Neural cell (in vitro differentiated cells): ENCODE measurements at regions not wholly inside any gene's neighbourhood (a gene's known extent, or its start where the extent isn't known, plus 50 kb on each side); places are given as distances from the start of the nearest gene placed in this dataset.

Experiments used
- H2AFZ ChIP-seq: fragments of 200-600, 300-800 bp; sonication (generic), shearing (Covaris generic); 2 replicates; pipeline ENCODE4 v1.6.0; 2014; ENCODE audit warnings: low read depth, mild to moderate bottlenecking, antibody characterized with exemption, low read length, moderate library complexity
- H3F3A ChIP-seq: fragments of 200-600 bp; shearing (Covaris generic); 2 replicates; pipeline ENCODE4 v1.6.1; 2016; ENCODE audit warnings: mild to moderate bottlenecking, moderate library complexity, mixed read lengths, antibody characterized with exemption, low read length; ENCODE audit not compliant: insufficient read depth, poor library complexity, severe bottlenecking
- H3K27ac ChIP-seq: fragments of 200-600, 300-800 bp; sonication (generic), shearing (Covaris generic); 2 replicates; pipeline ENCODE4 v1.5.1; 2014; ENCODE audit warnings: mild to moderate bottlenecking, low read length, moderate library complexity
- H3K27me3 ChIP-seq: fragments of 300-800, 200-600 bp; sonication (generic), shearing (Covaris generic); 2 replicates; pipeline ENCODE4 v1.6.0; 2014; ENCODE audit warnings: mild to moderate bottlenecking, low read depth, low read length, moderate library complexity; ENCODE audit not compliant: insufficient read depth
- H3K36me3 ChIP-seq: fragments of 300-800, 200-600 bp; sonication (generic), shearing (Covaris generic); 2 replicates; pipeline ENCODE4 v1.5.1; 2014; ENCODE audit warnings: mild to moderate bottlenecking, antibody characterized with exemption, low read length, moderate library complexity; ENCODE audit not compliant: insufficient read depth
- H3K4me2 ChIP-seq: fragments of 300-800, 200-600 bp; sonication (generic), shearing (Covaris generic); 2 replicates; pipeline ENCODE4 v1.6.0; 2014; ENCODE audit warnings: mild to moderate bottlenecking, low read length
- H3K4me3 ChIP-seq: fragments of 300-800, 200-600 bp; sonication (generic), shearing (Covaris generic); 2 replicates; pipeline ENCODE4 v1.5.1; 2014; ENCODE audit warnings: mild to moderate bottlenecking, low read length, moderate library complexity
- H3K79me2 ChIP-seq: fragments of 200-600 bp; shearing (Covaris generic); replicated peaks from 2 replicates; pipeline ENCODE4 v1.6.0; 2014; ENCODE audit warnings: mild to moderate bottlenecking, low read length, moderate library complexity; ENCODE audit not compliant: insufficient read depth
- H3K9ac ChIP-seq: fragments of 300-800, 200-600 bp; sonication (generic), shearing (Covaris generic); 2 replicates; pipeline ENCODE4 v1.6.1; 2016; ENCODE audit warnings: mild to moderate bottlenecking, low read length, mixed read lengths
- H3K9me2 ChIP-seq: fragments of 200-600 bp; shearing (Covaris generic); 2 replicates; pipeline ENCODE4 v1.6.1; 2016; ENCODE audit warnings: mild to moderate bottlenecking, low read length, mixed read lengths; ENCODE audit not compliant: insufficient read depth
- H3K9me3 ChIP-seq: fragments of 200-600, 300-800 bp; sonication (generic), shearing (Covaris generic); 2 replicates; pipeline ENCODE4 v1.6.1; 2016; ENCODE audit warnings: mild to moderate bottlenecking, mixed run types, low read length, moderate library complexity, mixed read lengths
- H4K20me1 ChIP-seq: fragments of 200-600 bp; shearing (Covaris generic); 2 replicates; pipeline ENCODE4 v1.6.1; 2016; ENCODE audit warnings: mild to moderate bottlenecking, mixed run types; ENCODE audit not compliant: insufficient read depth
- CTCF ChIP-seq: fragments of 450-650 bp; IDR thresholded peaks from 2 replicates; pipeline ENCODE4 v1.5.1; 2014; ENCODE audit warnings: antibody characterized with exemption, mild to moderate bottlenecking, moderate library complexity; ENCODE audit not compliant: poor library complexity, severe bottlenecking
- EP300 ChIP-seq: fragments of 450-650 bp; conservative IDR thresholded peaks from 2 replicates; pipeline ENCODE4 v1.6.1; 2014; ENCODE audit warnings: antibody characterized with exemption, mild to moderate bottlenecking, moderate library complexity; ENCODE audit not compliant: poor library complexity, severe bottlenecking
- EZH2 ChIP-seq: fragments of 200-600, 300-800 bp; shearing (Covaris generic), sonication (generic); IDR thresholded peaks from 2 replicates; pipeline ENCODE4 v1.6.1; 2014; ENCODE audit warnings: antibody characterized with exemption, low read length, borderline replicate concordance, mild to moderate bottlenecking; ENCODE audit not compliant: insufficient read depth, poor library complexity, severe bottlenecking
- MXI1 ChIP-seq: fragments of 450-650 bp; conservative IDR thresholded peaks from 2 replicates; pipeline ENCODE4 v1.6.1; 2014; ENCODE audit warnings: antibody characterized with exemption, mild to moderate bottlenecking; ENCODE audit not compliant: poor library complexity, severe bottlenecking
- POLR2AphosphoS5 ChIP-seq: IDR thresholded peaks from 2 replicates; pipeline ENCODE4 v1.6.1; 2012
- RAD21 ChIP-seq: fragments of 450-650 bp; conservative IDR thresholded peaks from 2 replicates; pipeline ENCODE4 v1.6.1; 2014; ENCODE audit warnings: antibody characterized with exemption, mild to moderate bottlenecking, moderate library complexity
- SMC3 ChIP-seq: fragments of 450-650 bp; conservative IDR thresholded peaks from 2 replicates; pipeline ENCODE4 v1.6.1; 2014; ENCODE audit warnings: antibody characterized with exemption, mild to moderate bottlenecking, moderate library complexity; ENCODE audit not compliant: poor library complexity
- TAF1 ChIP-seq: IDR thresholded peaks from 2 replicates; pipeline ENCODE4 v1.6.1; 2012; ENCODE audit warnings: low read depth
- TF ChIP-seq, protein P1 (sequence below): IDR thresholded peaks from 2 replicates; pipeline ENCODE4 v1.6.1; 2012; ENCODE audit warnings: borderline replicate concordance

GRCh38 chr5:38641003-38641402 lies 84.6 kb upstream of the LIFR start:
- Histone ChIP-seq H3K27ac (no peak overlapping the region), H2AFZ (no peak overlapping the region), H3F3A (no peaks in the 10 kb centered on the region), H3K9ac (no peak overlapping the region), H3K4me2 (no peak overlapping the region), H3K27me3 (no peaks in the 10 kb centered on the region), H3K79me2 (no peaks in the 10 kb centered on the region), H3K4me3 (no peak overlapping the region), H3K9me3 (no peaks in the 10 kb centered on the region), H3K9me2 (no peaks in the 10 kb centered on the region), H3K36me3 (no peaks in the 10 kb centered on the region), H4K20me1 (no peaks in the 10 kb centered on the region)
- no peak for TF ChIP-seq MXI1
- TF ChIP-seq, protein P1, sequence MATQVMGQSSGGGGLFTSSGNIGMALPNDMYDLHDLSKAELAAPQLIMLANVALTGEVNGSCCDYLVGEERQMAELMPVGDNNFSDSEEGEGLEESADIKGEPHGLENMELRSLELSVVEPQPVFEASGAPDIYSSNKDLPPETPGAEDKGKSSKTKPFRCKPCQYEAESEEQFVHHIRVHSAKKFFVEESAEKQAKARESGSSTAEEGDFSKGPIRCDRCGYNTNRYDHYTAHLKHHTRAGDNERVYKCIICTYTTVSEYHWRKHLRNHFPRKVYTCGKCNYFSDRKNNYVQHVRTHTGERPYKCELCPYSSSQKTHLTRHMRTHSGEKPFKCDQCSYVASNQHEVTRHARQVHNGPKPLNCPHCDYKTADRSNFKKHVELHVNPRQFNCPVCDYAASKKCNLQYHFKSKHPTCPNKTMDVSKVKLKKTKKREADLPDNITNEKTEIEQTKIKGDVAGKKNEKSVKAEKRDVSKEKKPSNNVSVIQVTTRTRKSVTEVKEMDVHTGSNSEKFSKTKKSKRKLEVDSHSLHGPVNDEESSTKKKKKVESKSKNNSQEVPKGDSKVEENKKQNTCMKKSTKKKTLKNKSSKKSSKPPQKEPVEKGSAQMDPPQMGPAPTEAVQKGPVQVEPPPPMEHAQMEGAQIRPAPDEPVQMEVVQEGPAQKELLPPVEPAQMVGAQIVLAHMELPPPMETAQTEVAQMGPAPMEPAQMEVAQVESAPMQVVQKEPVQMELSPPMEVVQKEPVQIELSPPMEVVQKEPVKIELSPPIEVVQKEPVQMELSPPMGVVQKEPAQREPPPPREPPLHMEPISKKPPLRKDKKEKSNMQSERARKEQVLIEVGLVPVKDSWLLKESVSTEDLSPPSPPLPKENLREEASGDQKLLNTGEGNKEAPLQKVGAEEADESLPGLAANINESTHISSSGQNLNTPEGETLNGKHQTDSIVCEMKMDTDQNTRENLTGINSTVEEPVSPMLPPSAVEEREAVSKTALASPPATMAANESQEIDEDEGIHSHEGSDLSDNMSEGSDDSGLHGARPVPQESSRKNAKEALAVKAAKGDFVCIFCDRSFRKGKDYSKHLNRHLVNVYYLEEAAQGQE: no peak
- no peak for TF ChIP-seq EZH2
- no peak for TF ChIP-seq SMC3
- TF ChIP-seq TAF1: no peak
- TF ChIP-seq POLR2AphosphoS5: no peak
- no peak for TF ChIP-seq CTCF
- TF ChIP-seq RAD21: no peak
- no peak for TF ChIP-seq EP300

- H3K9ac ChIP-seq: peak overlapping the region; percentile 33
- no peak overlapping the region for H3K27ac ChIP-seq
- H4K20me1 ChIP-seq: no peaks in the 10 kb centered on the region
- H3K9me3 ChIP-seq: no peaks in the 10 kb centered on the region
- H3K79me2 ChIP-seq: no peaks in the 10 kb centered on the region
- no peaks in the 10 kb centered on the region for H3F3A ChIP-seq
- no peak overlapping the region for H3K4me2 ChIP-seq
- no peaks in the 10 kb centered on the region for H3K36me3 ChIP-seq
- H3K27me3 ChIP-seq: no peaks in the 10 kb centered on the region
- no peak overlapping the region for H2AFZ ChIP-seq
- TF ChIP-seq POLR2AphosphoS5: peak; percentile 12
- TF ChIP-seq SMC3: no peak
- no peak for TF ChIP-seq MXI1
- TF ChIP-seq EZH2: no peak
- TF ChIP-seq EP300: peak; percentile 39
- TF ChIP-seq TAF1: no peak
- no peak overlapping the region for H3K4me3 ChIP-seq
- no peaks in the 10 kb centered on the region for H3K9me2 ChIP-seq
Measured at GRCh38 chr5:38642189-38642911, 85.9 kb upstream of the LIFR start.
